GM11168 (cell line): ENCODE measurements at regions not wholly inside any gene's neighbourhood (a gene's known extent, or its start where the extent isn't known, plus 50 kb on each side); places are given as distances from the start of the nearest gene placed in this dataset.
"Not testable (repeated sequence)": the region's sequence is repeated elsewhere in the genome, so short reads cannot be mapped to it uniquely, and the experiment has no call there.

Experiments
- in situ Hi-C: fragments of 300-500 bp; cut with MboI; formaldehyde crosslinking; loops from one replicate; pipeline ENCODE4 v1.12.0; 2022; ENCODE audit warnings: low sequenced_read_pairs; ENCODE audit not compliant: unreplicated experiment

DNA sequence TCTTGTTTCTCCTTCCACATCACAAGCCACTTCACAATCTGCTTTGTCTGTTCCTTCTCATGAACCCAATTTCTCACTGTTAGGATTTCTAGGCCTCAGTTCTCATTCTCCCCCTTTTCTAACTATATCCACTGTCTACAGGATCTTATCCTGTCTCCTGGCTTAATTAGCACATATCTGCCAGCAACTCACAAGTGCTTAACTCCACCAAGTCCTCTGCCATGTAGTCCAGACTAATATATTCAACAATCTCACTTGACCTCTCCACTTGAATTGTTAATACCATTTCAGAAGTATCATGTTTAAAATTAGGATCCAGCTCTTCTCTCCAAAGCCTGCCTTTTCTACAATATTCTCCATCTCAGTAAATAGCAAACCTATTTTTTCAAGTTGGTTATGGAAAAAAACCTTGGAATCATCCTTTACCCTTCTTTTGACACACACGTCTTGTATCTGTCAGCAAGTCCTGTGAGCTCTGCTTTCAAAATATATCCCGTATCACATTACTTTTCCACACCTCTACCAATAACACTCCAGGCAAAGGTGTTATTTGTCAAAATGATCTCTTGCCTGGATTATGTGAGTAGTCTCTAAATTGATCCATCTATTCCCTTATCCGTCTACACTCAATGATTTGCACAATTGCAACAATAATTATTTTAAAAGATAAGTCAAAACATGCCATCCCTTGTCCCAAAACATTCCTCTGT lies 127.2 kb upstream of the SLIT2 start:
- in situ Hi-C loops, result no loop called here

DNA sequence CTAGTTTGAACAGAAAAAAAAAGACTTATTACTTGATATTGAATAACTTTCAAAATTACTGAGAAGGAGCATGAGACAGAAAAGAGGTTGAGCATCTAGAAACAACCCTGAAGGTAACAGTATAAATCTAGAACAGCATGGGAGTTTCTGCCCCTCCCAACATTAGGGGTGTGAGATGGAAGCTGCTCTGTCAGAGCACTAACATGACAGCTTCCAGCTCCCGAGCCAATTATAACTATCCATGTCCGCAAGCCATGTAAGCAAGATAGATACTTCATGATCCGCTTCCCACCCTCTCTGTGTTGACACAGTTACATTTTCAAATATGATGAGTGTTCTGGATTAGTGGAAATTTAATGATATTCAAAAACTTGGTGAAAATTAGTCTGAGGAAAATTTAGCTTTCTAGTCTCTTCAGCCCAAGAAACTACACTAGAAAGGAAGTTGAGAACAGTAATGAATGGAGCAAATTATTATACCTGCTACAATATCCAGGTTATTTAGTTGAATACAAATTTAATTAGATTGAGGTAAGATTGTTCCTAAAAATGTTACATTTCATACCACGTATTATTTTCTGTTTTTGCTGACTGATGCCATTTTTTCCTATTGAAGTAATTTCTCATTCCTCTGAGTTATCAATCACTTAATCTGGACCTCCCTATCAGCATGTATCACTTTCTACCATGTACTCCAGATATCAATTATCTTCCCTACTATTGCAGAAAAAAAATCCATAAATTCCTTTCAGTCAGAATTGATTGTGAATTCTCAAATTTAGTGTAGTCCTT lies 129.3 kb upstream of the SLIT2 start:
- in situ Hi-C loops, result no loop called here

GRCh38 chr4:20119141-20119540 lies 132.6 kb upstream of the SLIT2 start:
- in situ Hi-C loops, result no loop called here

GRCh38 chr4:20109391-20109790 lies 142.3 kb upstream of the SLIT2 start:
- in situ Hi-C loops, result no loop called here

DNA sequence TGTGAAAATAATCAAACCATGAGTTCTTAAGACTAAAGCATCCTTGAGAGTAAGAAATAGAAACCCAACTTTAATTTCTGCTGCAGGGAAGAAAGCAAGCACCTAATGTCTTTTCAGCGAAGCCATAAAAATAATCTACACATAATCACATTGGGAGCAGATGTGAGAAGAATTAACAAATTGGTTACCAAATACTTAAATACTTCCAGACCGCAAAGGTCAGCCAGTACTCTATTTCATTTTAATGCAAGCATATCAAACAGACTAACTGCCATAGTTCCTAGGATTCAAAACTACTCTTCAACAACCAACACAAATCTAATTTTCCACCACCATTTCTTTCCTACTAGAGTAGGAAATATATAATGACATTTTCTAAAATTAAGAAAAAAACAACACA lies 144.8 kb upstream of the SLIT2 start:
- in situ Hi-C loops, result no loop called here

DNA sequence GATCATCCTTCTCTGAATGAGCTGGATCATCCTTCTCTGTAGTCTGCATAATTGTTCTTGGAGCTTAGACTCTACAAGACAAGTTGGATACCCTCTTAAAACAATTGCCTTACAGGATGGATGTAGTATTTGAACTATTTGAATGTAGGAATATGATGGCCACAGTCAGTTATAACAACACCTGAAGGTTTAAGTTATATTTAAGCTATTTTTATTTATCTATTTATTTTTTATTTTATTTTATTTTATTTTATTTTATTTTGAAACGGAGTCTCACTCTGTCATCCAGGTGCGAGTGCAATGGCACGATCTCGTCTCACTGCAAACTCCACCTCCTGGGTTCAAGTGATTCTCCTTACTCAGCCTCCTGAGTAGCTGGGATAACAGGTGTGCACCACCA lies 149.9 kb upstream of the SLIT2 start:
- in situ Hi-C loops, result no loop called here

GRCh38 chr4:20096911-20097310 lies 154.8 kb upstream of the SLIT2 start:
- in situ Hi-C loops, result no loop called here

DNA sequence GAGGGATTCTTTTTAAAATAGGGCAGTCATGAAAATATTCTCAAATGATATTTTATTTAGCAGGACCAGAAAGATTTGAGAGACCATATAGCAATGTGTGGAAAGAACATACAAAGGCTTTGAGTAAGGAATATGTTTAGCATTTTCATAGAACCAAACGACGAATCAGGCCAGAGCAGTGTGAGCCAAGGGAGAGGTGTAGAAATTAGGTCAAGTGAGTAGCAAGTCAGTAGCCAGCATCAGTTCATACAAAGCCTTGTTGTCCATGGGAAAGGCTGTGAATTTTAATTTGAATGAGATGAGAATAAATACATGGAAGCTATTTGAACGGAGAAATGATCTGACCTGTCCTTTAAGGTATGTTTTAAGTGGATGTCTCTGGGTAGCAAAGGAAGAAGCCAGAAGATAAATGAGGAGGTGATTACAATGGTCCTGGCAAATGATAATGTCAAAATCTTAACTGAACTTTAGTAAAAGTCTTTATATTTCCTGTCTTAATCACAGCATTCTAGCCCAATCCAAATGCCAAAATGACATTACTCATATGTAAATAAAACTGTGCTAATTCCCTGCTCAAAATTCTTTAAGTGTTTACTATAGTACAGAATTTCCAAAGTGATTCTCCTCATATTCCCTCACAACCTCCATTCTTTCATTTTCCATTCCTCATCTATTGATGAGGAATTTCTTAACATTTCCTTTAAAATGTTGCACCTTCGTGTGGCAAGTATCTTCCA lies 155.7 kb upstream of the SLIT2 start:
- in situ Hi-C loops, result no loop called here

- in situ Hi-C loops, result no loop called here
Measured at GRCh38 chr4:20091781-20092180, 159.9 kb upstream of the SLIT2 start.

DNA sequence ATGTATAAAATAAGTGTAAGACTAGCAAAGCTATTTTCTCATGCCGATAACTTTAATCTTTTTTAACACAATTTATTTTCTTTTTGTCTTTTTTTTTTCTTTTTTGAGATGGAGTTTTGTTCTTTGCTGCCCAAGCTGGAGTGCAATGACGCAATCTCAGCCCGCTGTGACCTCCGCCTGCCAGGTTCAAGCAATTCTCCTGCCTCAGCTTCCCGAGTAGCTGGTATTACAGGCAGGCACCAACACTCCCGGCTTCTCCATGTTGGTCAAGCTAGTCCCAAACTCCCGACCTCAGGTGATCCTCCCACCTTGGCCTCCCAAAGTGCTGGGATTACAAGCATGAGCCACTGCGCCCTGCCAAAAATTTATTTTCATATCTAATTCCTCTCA lies 164.2 kb upstream of the SLIT2 start:
- in situ Hi-C loops, result no loop called here

GRCh38 chr4:20086799-20087521 lies 164.7 kb upstream of the SLIT2 start:
- in situ Hi-C loops, result no loop called here

DNA sequence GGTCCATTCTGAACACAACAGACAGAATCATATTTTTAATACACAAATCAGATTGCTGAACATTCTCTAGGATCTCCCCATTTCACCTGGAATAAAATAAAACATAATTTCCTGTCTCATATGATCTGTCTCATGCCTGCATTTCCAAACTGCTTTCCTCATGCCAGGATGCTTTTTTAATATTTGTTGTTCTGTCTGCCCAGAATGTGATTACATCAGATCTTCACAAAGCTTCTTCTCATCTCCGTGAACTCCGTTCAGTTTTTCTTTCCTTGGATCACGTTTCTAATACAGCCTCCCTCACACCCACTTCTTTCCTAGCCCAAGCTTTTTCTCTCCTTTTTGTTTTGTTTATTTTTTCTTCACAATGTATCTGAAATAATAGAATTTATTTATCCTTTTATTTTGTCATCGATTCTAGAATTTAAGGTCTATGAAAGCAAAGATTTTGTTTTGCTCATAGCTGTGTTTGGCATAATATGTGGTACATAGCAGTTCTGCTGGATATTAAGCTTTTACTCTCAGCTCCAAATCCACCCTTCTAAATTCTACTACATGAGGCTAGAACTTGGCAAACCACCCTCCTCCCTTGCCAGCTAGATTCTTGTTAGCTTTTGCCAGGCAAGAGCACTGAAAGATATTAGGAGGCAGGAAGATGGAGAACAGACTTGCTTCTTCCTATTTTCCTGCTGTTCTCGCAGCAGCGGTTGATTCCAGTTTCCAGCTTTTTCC lies 165.5 kb upstream of the SLIT2 start:
- in situ Hi-C loops, result no loop called here

DNA sequence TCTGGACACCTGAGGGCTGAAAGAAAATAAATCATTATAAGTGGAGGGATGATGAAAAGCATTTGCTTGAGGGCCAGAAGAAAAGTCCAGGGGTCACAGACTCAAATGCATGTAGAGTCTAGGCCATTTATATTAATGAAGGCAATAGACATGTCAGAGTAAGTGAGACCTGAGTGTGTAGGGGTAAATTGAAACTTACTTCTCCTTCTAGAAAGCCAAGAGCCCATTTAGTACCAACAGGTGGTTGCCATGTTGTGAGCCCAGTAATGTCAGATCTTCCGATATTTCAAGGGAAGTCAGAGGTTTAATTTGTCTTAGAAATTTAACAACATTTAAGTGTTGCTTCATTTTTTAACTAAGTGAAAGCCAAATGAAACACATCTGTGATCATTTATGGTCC lies 166.1 kb upstream of the SLIT2 start:
- in situ Hi-C loops, result no loop called here

GRCh38 chr4:20085156-20085555 lies 166.5 kb upstream of the SLIT2 start:
- in situ Hi-C loops, result no loop called here

DNA sequence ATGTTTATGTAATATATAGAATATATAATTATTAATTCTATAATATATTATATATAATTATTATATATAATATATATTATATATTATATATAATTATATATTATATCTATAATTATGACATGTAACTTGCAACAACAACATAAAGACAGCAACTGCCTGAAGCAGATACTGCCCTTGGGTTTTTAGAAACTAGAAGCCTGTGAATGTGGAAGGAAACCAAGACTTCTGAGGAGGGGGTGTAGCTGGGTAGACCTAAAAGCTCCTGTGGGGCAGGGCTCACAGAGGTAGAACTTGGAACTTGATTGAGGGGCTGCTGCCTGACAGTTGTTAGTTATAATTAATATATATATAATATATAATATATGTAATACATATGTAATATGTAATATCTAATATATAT lies 167.2 kb upstream of the SLIT2 start:
- in situ Hi-C loops, result no loop called here

DNA sequence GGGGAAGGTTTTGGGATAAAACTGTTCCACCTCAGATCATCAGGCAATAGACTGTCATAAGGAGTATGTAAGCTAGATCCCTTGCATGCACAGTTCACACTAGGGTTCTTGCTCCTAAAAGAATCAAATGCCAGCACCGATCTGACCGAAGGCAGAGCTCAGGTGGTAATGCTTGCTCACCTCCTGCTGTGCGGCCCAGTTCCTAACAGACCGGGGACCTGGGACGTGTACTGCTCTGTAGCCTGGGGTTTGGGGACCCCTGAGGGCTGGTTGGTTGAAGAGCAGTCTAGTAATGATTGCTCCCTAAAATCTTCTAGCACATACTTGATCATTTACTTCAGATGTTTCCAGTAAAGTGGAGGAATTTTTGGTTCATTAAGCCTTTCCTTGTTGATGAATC lies 173.1 kb upstream of the SLIT2 start:
- in situ Hi-C loops, result no loop called here

DNA sequence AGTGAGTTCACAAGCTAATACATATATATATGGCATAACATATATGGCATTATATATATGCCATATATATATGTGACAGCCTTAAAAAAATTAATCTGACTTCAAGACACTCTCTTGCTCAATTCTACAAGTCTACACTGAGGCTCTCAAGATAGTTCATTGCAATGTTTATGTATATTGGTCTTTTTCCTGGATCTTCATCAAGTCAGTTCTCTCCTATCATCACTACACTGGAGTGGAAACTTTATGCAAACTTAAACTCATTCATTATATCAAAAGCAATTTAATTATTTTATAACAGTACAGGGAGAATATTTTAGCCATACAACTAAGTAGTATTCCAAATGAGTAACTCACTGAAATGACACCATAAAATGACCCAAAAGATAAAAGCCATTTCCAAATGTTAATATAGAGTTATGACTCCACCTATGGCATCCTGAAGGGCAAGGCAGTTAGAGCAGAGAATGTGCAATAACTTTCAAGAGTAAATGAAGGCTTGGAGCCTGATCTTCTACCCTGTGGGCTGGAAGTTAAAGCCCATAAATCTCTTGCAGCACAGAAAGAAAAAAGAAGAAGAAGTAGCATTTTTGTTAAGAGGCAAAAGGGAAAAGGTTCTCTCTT lies 176.3 kb upstream of the SLIT2 start:
- in situ Hi-C loops, result no loop called here

GRCh38 chr4:20074450-20074849 lies 177.3 kb upstream of the SLIT2 start:
- in situ Hi-C loops, result no loop called here

DNA sequence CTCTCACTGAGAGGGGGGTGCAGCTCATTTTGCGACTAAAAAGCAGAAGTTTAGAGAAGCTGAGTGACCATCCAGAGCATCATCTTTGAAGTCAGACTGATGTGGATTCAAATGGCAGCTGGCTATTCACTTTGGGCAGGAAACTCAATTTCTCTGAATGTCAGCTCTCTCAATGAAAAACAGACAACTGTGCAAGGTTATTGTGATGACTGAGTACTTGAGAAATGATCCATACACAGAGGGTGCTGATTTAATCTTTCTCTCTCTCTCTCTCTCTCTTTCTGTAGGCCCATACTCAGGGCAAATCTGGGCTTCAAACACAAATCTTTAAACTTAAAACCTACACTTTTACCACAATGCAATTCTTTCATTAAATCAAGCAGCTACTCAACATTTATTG lies 185.8 kb upstream of the SLIT2 start:
- in situ Hi-C loops, result no loop called here

DNA sequence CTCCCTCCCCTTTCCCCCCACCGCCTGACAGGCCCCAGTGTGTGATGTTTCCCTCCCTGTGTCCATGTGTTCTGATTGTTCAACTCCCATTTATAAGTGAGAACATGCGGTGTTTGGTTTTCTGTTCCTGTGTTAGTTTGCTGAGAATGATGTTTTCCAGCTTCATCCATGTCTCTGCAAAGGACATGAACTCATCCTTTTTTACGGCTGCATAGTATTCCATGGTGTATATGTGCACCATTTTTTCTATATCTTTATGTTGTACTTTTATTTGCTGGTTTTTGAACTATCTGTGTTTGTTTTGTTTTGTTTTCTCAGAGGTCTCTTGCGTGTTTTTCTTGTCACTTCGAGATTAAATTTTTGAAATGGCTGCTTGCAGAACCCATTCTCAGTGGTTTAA lies 188.8 kb upstream of the SLIT2 start:
- in situ Hi-C loops, result not testable (repeated sequence)
